ENCODE measurements at regions not wholly inside any gene's neighbourhood (a gene's known extent, or its start where the extent isn't known, plus 50 kb on each side); places are given as distances from the start of the nearest gene placed in this dataset.

- TF ChIP-seq ZNF8 (CRISPR knock-in tag; IDR thresholded peaks at IDR 0.05) (no peak), ESRRG (CRISPR knock-in tag; IDR thresholded peaks at IDR 0.05) (no peak), ZFP3 (CRISPR knock-in tag; IDR thresholded peaks at IDR 0.05) (no peak), TOX (CRISPR knock-in tag; IDR thresholded peaks at IDR 0.05; ENCODE audit: borderline replicate concordance) (no peak), PATZ1 (CRISPR knock-in tag; IDR thresholded peaks at IDR 0.05; ENCODE audit: borderline replicate concordance) (no peak), CSRNP3 (CRISPR knock-in tag; IDR thresholded peaks at IDR 0.05) (no peak), TSHZ2 (CRISPR knock-in tag; IDR thresholded peaks at IDR 0.05) (no peak), CREB5 (CRISPR knock-in tag; IDR thresholded peaks at IDR 0.05; ENCODE audit: low read depth) (no peak), ZNF565 (CRISPR knock-in tag; conservative IDR thresholded peaks at IDR 0.05; ENCODE audit: low read depth) (no peak), OSR1 (CRISPR knock-in tag; IDR thresholded peaks at IDR 0.05) (no peak), ZFP30 (CRISPR knock-in tag; IDR thresholded peaks at IDR 0.05) (no peak), PPARA (CRISPR knock-in tag; IDR thresholded peaks at IDR 0.05; ENCODE audit: borderline replicate concordance) (no peak), SNAI2 (CRISPR knock-in tag; IDR thresholded peaks at IDR 0.05) (no peak), ISL1 (CRISPR knock-in tag; IDR thresholded peaks at IDR 0.05) (no peak)
Measured at GRCh38 chr19:21612403-21612872, 107.0 kb downstream of the ZNF429 start.
